ENCODE measurements at regions not wholly inside any gene's neighbourhood (a gene's known extent, or its start where the extent isn't known, plus 50 kb on each side); places are given as distances from the start of the nearest gene placed in this dataset.

- intact Hi-C loops (cut with micrococcal nuclease; ENCODE audit: unreplicated experiment): no loop called here
- no TSS peak for BruUV-seq (replicated peaks)
- H3K9me3 ChIP-seq (ENCODE audit: insufficient read depth, low read depth): 0 out of 2 replicates have a peak, but pooled peaks cover 5% of the 10 kb centered on the region
These were observed 506.9 kb upstream of the JARID2 start for GRCh38 chr6:14738933-14739332.

GRCh38 chr6:14739827-14740226 is 506.0 kb upstream of the JARID2 start:
- H4K20me1 ChIP-seq (ENCODE audit: insufficient read depth): no peaks in the 10 kb centered on the region
- no peak for DNase-seq
- peaks cover 31% of the 10 kb centered on the region for H3F3A ChIP-seq (ENCODE audit: insufficient read depth, low read depth)
- TF ChIP-seq EZH2 (IDR thresholded peaks at IDR 0.05; ENCODE audit: low read depth) (no peak), CTCF (conservative IDR thresholded peaks at IDR 0.05) (no peak)
- intact Hi-C loops (cut with micrococcal nuclease; ENCODE audit: unreplicated experiment): loop anchor here (10.0 kb wide), 1 partner anchor 705 kb away; no protein-coding TSS in a partner anchor
- no peaks in the 10 kb centered on the region for H3K27me3 ChIP-seq (ENCODE audit: insufficient read depth, low read depth)
- no peak overlapping the region for H3K4me2 ChIP-seq
- H3K4me3 ChIP-seq: no peak overlapping the region
- no peaks in the 10 kb centered on the region for H3K79me2 ChIP-seq (ENCODE audit: low read depth)
- H3K9me3 ChIP-seq (ENCODE audit: insufficient read depth, low read depth): 0 out of 2 replicates have a peak, but pooled peaks cover 5% of the 10 kb centered on the region
- no TSS peak for BruUV-seq (replicated peaks)
- no peak overlapping the region for H3K27ac ChIP-seq
- H3K4me1 ChIP-seq (replicated peaks; ENCODE audit: insufficient read depth): peaks cover 39% of the 10 kb centered on the region
- no peaks in the 10 kb centered on the region for H3K36me3 ChIP-seq (ENCODE audit: low read depth)
- CTCF ChIA-PET: interaction anchor here (1.2 kb wide), 1 partner anchor 25 kb away, joined by 3 read pairs; no protein-coding TSS in a partner anchor
- H2AFZ ChIP-seq: no peak overlapping the region
- H3K9me2 ChIP-seq (ENCODE audit: insufficient read depth): no peaks in the 10 kb centered on the region
- POLR2A ChIA-PET (ENCODE audit: unreplicated experiment): no interaction called here

More at GRCh38 chr6:14738933-14739332, 506.9 kb upstream of the JARID2 start:
- ChIA-PET CTCF (no interaction called here), POLR2A (ENCODE audit: unreplicated experiment) (no interaction called here)
- Histone ChIP-seq H3K79me2 (ENCODE audit: low read depth) (no peaks in the 10 kb centered on the region), H3K36me3 (ENCODE audit: low read depth) (no peaks in the 10 kb centered on the region), H3K27ac (no peak overlapping the region), H3K4me3 (no peak overlapping the region), H2AFZ (no peak overlapping the region), H3F3A (ENCODE audit: insufficient read depth, low read depth) (peaks cover 33% of the 10 kb centered on the region), H3K4me1 (replicated peaks; ENCODE audit: insufficient read depth) (peaks cover 41% of the 10 kb centered on the region), H3K4me2 (no peak overlapping the region), H3K27me3 (ENCODE audit: insufficient read depth, low read depth) (no peaks in the 10 kb centered on the region), H3K9me2 (ENCODE audit: insufficient read depth) (no peaks in the 10 kb centered on the region), H4K20me1 (ENCODE audit: insufficient read depth) (no peaks in the 10 kb centered on the region)
- DNase-seq: no peak
- no peak for TF ChIP-seq EZH2 (IDR thresholded peaks at IDR 0.05; ENCODE audit: low read depth)
- no peak for TF ChIP-seq CTCF (conservative IDR thresholded peaks at IDR 0.05)

- no peaks in the 10 kb centered on the region for H3K79me2 ChIP-seq (ENCODE audit: low read depth)
- DNase-seq: no peak
- peaks cover 5% of the 10 kb centered on the region; the same call in 1 of the 2 replicates for H3K9me3 ChIP-seq (ENCODE audit: insufficient read depth, low read depth)
- no peaks in the 10 kb centered on the region for H3K27me3 ChIP-seq (ENCODE audit: insufficient read depth, low read depth)
- H3K36me3 ChIP-seq (ENCODE audit: low read depth): no peaks in the 10 kb centered on the region
- no peaks in the 10 kb centered on the region for H3K9me2 ChIP-seq (ENCODE audit: insufficient read depth)
- H4K20me1 ChIP-seq (ENCODE audit: insufficient read depth): no peaks in the 10 kb centered on the region
- ChIA-PET CTCF (interaction anchor here (0.6 kb wide), 1 partner anchor 447 kb away, joined by 4 read pairs; no protein-coding TSS in a partner anchor), POLR2A (ENCODE audit: unreplicated experiment) (no interaction called here)
- no peak overlapping the region for H2AFZ ChIP-seq
- intact Hi-C loops (cut with micrococcal nuclease; ENCODE audit: unreplicated experiment): loop anchor here (10.0 kb wide), 1 partner anchor 703 kb away; no protein-coding TSS in a partner anchor
- no TSS peak for BruUV-seq (replicated peaks)
- TF ChIP-seq EZH2 (IDR thresholded peaks at IDR 0.05; ENCODE audit: low read depth) (no peak), CTCF (conservative IDR thresholded peaks at IDR 0.05) (no peak)
- peaks cover 33% of the 10 kb centered on the region for H3K4me1 ChIP-seq (replicated peaks; ENCODE audit: insufficient read depth)
- H3F3A ChIP-seq (ENCODE audit: insufficient read depth, low read depth): peaks cover 31% of the 10 kb centered on the region
- peak overlapping the region; percentile 100 for H3K27ac ChIP-seq
- no peak overlapping the region; the same call in 1 of the 2 replicates for H3K4me3 ChIP-seq
- peak overlapping the region; percentile 74 for H3K4me2 ChIP-seq
These were observed 503.7 kb upstream of the JARID2 start for GRCh38 chr6:14742171-14742570.
